ENCODE measurements at regions not wholly inside any gene's neighbourhood (a gene's known extent, or its start where the extent isn't known, plus 50 kb on each side); places are given as distances from the start of the nearest gene placed in this dataset.

- TF ChIP-seq EZH2 (IDR thresholded peaks at IDR 0.05; ENCODE audit: low read length, missing control alignments) (no peak), CTCF (conservative IDR thresholded peaks at IDR 0.05 in 1 of 2, IDR thresholded peaks at IDR 0.05 in 1 of 2; ENCODE audit: low read depth in 1 of 2, low read length in 2 of 2) (no peak)
- Histone ChIP-seq H3K27me3 (ENCODE audit: control insufficient read depth, insufficient read depth, low read length) (no peaks in the 10 kb centered on the region), H3K79me2 (ENCODE audit: control insufficient read depth, insufficient read depth, low read length) (no peaks in the 10 kb centered on the region), H3K9ac (ENCODE audit: insufficient read depth, low read length) (no peak overlapping the region), H4K20me1 (ENCODE audit: control insufficient read depth, extremely low read depth, insufficient read depth, low read length) (no peaks in the 10 kb centered on the region), H3K4me1 (ENCODE audit: control insufficient read depth, extremely low read depth, insufficient read depth, low read length) (no peaks in the 10 kb centered on the region), H3K4me2 (ENCODE audit: extremely low read depth, insufficient read depth, low read length) (no peak overlapping the region), H3K27ac (ENCODE audit: insufficient read depth, low read length) (no peak overlapping the region), H3K9me3 (ENCODE audit: control insufficient read depth, insufficient read depth, low read depth, low read length) (no peaks in the 10 kb centered on the region), H3K36me3 (ENCODE audit: control insufficient read depth, insufficient read depth, low read length) (no peaks in the 10 kb centered on the region), H3K4me3 (replicated peaks in 1 of 4; ENCODE audit: control extremely low read depth in 1 of 4, insufficient read depth in 1 of 4, low read depth in 3 of 4, low read length in 4 of 4) (no peak overlapping the region), H2AFZ (ENCODE audit: low read length) (no peak overlapping the region)
- peak in 1 of 2 donors; percentile 26 for DNase-seq (ENCODE audit: low read depth in 2 of 2)
These were observed 371.4 kb downstream of the HDGFL1 start for GRCh38 chr6:22940581-22941290.

GRCh38 chr6:22942403-22942802, 373.0 kb downstream of the HDGFL1 start:
- H4K20me1 ChIP-seq (ENCODE audit: control insufficient read depth, extremely low read depth, insufficient read depth, low read length): no peaks in the 10 kb centered on the region
- no peaks in the 10 kb centered on the region for H3K27me3 ChIP-seq (ENCODE audit: control insufficient read depth, insufficient read depth, low read length)
- no peak overlapping the region for H2AFZ ChIP-seq (ENCODE audit: low read length)
- H3K36me3 ChIP-seq (ENCODE audit: control insufficient read depth, insufficient read depth, low read length): no peaks in the 10 kb centered on the region
- no peak overlapping the region for H3K4me2 ChIP-seq (ENCODE audit: extremely low read depth, insufficient read depth, low read length)
- no peaks in the 10 kb centered on the region for H3K4me1 ChIP-seq (ENCODE audit: control insufficient read depth, extremely low read depth, insufficient read depth, low read length)
- H3K4me3 ChIP-seq (replicated peaks in 1 of 4; ENCODE audit: control extremely low read depth in 1 of 4, insufficient read depth in 1 of 4, low read depth in 3 of 4, low read length in 4 of 4): no peak overlapping the region
- no peak overlapping the region for H3K9ac ChIP-seq (ENCODE audit: insufficient read depth, low read length)
- peak in 1 of 2 donors; percentile 14 for DNase-seq (ENCODE audit: low read depth in 2 of 2)
- no peaks in the 10 kb centered on the region for H3K79me2 ChIP-seq (ENCODE audit: control insufficient read depth, insufficient read depth, low read length)
- no peaks in the 10 kb centered on the region for H3K9me3 ChIP-seq (ENCODE audit: control insufficient read depth, insufficient read depth, low read depth, low read length)
- TF ChIP-seq EZH2 (IDR thresholded peaks at IDR 0.05; ENCODE audit: low read length, missing control alignments): no peak
- no peak for TF ChIP-seq CTCF (conservative IDR thresholded peaks at IDR 0.05 in 1 of 2, IDR thresholded peaks at IDR 0.05 in 1 of 2; ENCODE audit: low read depth in 1 of 2, low read length in 2 of 2)
- no peak overlapping the region for H3K27ac ChIP-seq (ENCODE audit: insufficient read depth, low read length)

- Histone ChIP-seq H3K4me3 (replicated peaks in 1 of 4; ENCODE audit: control extremely low read depth in 1 of 4, insufficient read depth in 1 of 4, low read depth in 3 of 4, low read length in 4 of 4) (no peak overlapping the region), H3K27ac (ENCODE audit: insufficient read depth, low read length) (no peak overlapping the region), H3K36me3 (ENCODE audit: control insufficient read depth, insufficient read depth, low read length) (no peaks in the 10 kb centered on the region), H3K79me2 (ENCODE audit: control insufficient read depth, insufficient read depth, low read length) (no peaks in the 10 kb centered on the region), H4K20me1 (ENCODE audit: control insufficient read depth, extremely low read depth, insufficient read depth, low read length) (no peaks in the 10 kb centered on the region), H3K27me3 (ENCODE audit: control insufficient read depth, insufficient read depth, low read length) (no peaks in the 10 kb centered on the region), H3K9ac (ENCODE audit: insufficient read depth, low read length) (no peak overlapping the region), H3K9me3 (ENCODE audit: control insufficient read depth, insufficient read depth, low read depth, low read length) (no peaks in the 10 kb centered on the region), H3K4me2 (ENCODE audit: extremely low read depth, insufficient read depth, low read length) (no peak overlapping the region), H2AFZ (ENCODE audit: low read length) (no peak overlapping the region), H3K4me1 (ENCODE audit: control insufficient read depth, extremely low read depth, insufficient read depth, low read length) (no peaks in the 10 kb centered on the region)
- TF ChIP-seq EZH2 (IDR thresholded peaks at IDR 0.05; ENCODE audit: low read length, missing control alignments): no peak
- TF ChIP-seq CTCF (conservative IDR thresholded peaks at IDR 0.05 in 1 of 2, IDR thresholded peaks at IDR 0.05 in 1 of 2; ENCODE audit: low read depth in 1 of 2, low read length in 2 of 2): no peak
- DNase-seq (ENCODE audit: low read depth in 2 of 2): peak; percentile 11 to 15
These were observed 374.0 kb downstream of the HDGFL1 start for GRCh38 chr6:22943327-22943726.
